ENCODE measurements at regions not wholly inside any gene's neighbourhood (a gene's known extent, or its start where the extent isn't known, plus 50 kb on each side); places are given as distances from the start of the nearest gene placed in this dataset.

DNA sequence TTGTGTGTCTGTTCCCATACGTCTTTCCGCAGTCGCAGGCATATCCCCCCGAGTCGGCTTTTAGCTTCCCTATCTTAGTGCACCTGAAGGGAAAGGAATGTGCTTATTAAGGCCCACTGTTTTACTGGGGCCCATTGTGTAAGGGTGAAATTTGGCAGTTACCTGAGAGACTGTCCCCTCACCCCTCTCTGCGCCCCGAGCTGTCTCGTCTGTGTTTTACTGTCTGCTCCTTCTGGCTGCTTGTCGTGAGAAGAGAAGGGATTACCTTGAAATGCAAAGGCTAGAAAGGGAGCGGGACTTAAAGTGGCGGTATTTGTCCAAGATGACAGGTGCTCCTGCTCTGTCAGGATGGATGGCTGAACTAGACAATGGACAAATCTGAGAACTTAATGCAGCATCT lies 233.0 kb upstream of the POU1F1 start:
- H3K4me3 ChIP-seq = no peak overlapping the region
- no peak for DNase-seq (ENCODE audit: low spot score in 2 of 2)
- TF ChIP-seq, protein P1, sequence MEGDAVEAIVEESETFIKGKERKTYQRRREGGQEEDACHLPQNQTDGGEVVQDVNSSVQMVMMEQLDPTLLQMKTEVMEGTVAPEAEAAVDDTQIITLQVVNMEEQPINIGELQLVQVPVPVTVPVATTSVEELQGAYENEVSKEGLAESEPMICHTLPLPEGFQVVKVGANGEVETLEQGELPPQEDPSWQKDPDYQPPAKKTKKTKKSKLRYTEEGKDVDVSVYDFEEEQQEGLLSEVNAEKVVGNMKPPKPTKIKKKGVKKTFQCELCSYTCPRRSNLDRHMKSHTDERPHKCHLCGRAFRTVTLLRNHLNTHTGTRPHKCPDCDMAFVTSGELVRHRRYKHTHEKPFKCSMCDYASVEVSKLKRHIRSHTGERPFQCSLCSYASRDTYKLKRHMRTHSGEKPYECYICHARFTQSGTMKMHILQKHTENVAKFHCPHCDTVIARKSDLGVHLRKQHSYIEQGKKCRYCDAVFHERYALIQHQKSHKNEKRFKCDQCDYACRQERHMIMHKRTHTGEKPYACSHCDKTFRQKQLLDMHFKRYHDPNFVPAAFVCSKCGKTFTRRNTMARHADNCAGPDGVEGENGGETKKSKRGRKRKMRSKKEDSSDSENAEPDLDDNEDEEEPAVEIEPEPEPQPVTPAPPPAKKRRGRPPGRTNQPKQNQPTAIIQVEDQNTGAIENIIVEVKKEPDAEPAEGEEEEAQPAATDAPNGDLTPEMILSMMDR (IDR thresholded peaks at IDR 0.05) = no peak
- TF ChIP-seq EP300 (IDR thresholded peaks at IDR 0.05) (no peak), POLR2A (IDR thresholded peaks at IDR 0.05) (no peak)
- no peaks in the 10 kb centered on the region for H3K4me1 ChIP-seq
- H3K9me3 ChIP-seq = no peaks in the 10 kb centered on the region
- WGBS, 2 donors = 65 to 67% methylated on average over 11 of the region's 11 CpGs
- no peaks in the 10 kb centered on the region for H3K36me3 ChIP-seq
- H3K27ac ChIP-seq = no peak overlapping the region
- no peaks in the 10 kb centered on the region for H3K27me3 ChIP-seq

DNA sequence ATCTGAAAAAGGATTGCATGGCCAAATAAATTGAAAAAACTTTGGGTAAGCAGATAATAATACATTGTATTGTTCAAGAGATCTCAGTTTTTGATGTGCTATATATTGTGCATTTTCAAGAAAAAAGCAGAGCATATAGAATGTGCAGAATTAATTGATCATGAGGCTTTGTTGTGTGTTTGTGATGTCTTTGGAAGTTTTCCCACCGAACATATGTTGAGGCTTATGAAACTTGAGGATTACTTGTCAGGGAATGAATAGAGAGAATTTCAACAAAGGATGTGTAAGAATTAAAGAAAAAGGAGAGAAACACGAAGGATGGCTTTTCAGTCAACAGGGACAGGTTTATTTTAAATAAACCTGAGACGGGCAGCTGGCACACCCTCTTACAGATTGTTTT lies 232.5 kb upstream of the POU1F1 start:
- no peak overlapping the region for H3K27ac ChIP-seq
- H3K27me3 ChIP-seq = no peaks in the 10 kb centered on the region
- H3K36me3 ChIP-seq = no peaks in the 10 kb centered on the region
- no peaks in the 10 kb centered on the region for H3K4me1 ChIP-seq
- WGBS, 2 donors = 61 to 70% methylated on average over 3 of the region's 3 CpGs
- H3K4me3 ChIP-seq = no peak overlapping the region
- DNase-seq (ENCODE audit: low spot score in 2 of 2) = no peak
- no peaks in the 10 kb centered on the region for H3K9me3 ChIP-seq
- TF ChIP-seq EP300 (IDR thresholded peaks at IDR 0.05) = no peak
- TF ChIP-seq POLR2A (IDR thresholded peaks at IDR 0.05) = no peak
- TF ChIP-seq, protein P1 (IDR thresholded peaks at IDR 0.05) = no peak

DNA sequence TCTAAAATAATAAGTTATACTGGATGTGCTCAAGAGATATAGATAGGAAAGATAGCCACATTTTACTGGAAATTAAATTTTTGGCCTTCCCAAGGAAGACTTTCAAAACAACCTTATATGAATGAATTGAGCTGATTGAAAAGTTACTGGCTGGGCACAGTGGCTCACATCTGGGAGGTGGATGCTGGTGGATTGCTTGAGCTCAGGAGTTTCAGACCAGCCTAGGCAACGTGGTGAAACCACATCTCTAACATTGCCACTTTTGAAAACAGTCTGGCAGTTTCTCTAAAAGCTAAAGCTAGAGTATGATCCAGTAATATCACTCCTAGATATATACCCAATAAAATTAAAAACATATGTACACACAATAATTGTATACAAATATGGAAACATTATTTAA lies 231.4 kb upstream of the POU1F1 start:
- Histone ChIP-seq H3K9me3 (no peaks in the 10 kb centered on the region), H3K4me3 (no peak overlapping the region), H3K27ac (no peak overlapping the region), H3K4me1 (no peaks in the 10 kb centered on the region), H3K36me3 (no peaks in the 10 kb centered on the region), H3K27me3 (no peaks in the 10 kb centered on the region)
- WGBS, 2 donors = 70 to 81% methylated on average over 1 of the region's 1 CpG
- no peak for TF ChIP-seq POLR2A (IDR thresholded peaks at IDR 0.05)
- no peak for TF ChIP-seq EP300 (IDR thresholded peaks at IDR 0.05)
- TF ChIP-seq, protein P1 (IDR thresholded peaks at IDR 0.05) = no peak
- DNase-seq (ENCODE audit: low spot score in 2 of 2) = no peak

DNA sequence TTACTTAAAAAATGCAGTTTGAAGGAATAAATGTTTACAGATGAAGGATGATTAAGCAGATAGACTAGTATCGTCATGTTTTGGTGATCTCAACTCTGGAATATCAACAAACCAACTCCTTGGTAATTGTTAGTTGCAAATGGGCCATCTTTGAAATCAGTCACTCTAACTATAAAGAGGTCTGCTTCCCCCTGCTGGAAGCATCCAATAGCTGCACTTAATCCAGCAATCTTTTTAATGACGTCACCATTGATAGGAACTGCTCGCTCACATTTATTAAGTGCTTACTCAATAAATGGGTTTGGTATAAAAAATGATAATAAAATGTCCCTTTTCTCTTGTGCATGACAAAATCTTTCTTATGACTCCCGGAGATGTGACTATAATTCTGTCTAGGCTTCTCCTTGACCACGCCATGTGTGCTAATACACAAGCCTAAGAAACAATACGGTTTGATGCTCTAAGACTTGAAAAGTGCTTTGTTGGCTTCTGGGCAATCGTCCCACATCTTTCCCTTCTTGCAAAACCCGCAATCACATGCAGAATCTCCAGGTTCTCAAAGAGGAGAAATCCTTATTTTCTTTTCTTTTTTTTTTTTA lies 227.6 kb upstream of the POU1F1 start:
- TF ChIP-seq, protein P1 (IDR thresholded peaks at IDR 0.05) = peak in 2 of 5 experiments; percentile 19 to 54
- no peak for TF ChIP-seq EP300 (IDR thresholded peaks at IDR 0.05)
- Histone ChIP-seq H3K27me3 (no peaks in the 10 kb centered on the region), H3K36me3 (no peaks in the 10 kb centered on the region), H3K4me3 (no peak overlapping the region), H3K9me3 (no peaks in the 10 kb centered on the region), H3K4me1 (no peaks in the 10 kb centered on the region), H3K27ac (no peak overlapping the region)
- DNase-seq (ENCODE audit: low spot score in 2 of 2) = no peak
- WGBS, 2 donors = 44 to 52% methylated on average over 8 of the region's 8 CpGs

DNA sequence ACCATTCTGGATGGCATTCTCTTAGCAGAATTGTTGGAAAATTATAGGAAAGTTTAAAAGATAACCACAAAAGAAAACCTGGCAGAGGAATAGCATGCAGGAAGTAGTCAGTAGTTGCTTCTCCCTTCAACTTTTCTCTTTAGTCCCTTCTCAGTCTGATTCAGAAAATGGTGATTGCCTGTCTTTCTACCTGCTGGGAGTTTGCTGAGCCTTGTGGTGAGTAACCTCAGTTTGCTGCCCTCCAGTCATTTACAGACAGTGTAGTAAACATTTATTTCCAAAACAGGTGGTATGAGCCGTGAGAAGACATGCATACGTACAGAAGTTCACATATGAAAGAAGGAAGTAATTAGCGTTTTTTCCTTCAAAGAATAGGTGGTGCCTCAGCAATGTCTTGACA lies 224.7 kb upstream of the POU1F1 start:
- no peak for TF ChIP-seq POLR2A (IDR thresholded peaks at IDR 0.05)
- TF ChIP-seq, protein P1 (IDR thresholded peaks at IDR 0.05) = no peak
- no peak for TF ChIP-seq EP300 (IDR thresholded peaks at IDR 0.05)
- no peaks in the 10 kb centered on the region for H3K27me3 ChIP-seq
- no peaks in the 10 kb centered on the region for H3K9me3 ChIP-seq
- H3K36me3 ChIP-seq = no peaks in the 10 kb centered on the region
- 63 to 75% methylated on average over 3 of the region's 3 CpGs for WGBS, 2 donors
- no peak overlapping the region for H3K4me3 ChIP-seq
- H3K27ac ChIP-seq = no peak overlapping the region
- no peak for DNase-seq (ENCODE audit: low spot score in 2 of 2)
- H3K4me1 ChIP-seq = no peaks in the 10 kb centered on the region
